ENCODE measurements at regions not wholly inside any gene's neighbourhood (a gene's known extent, or its start where the extent isn't known, plus 50 kb on each side); places are given as distances from the start of the nearest gene placed in this dataset.

DNA sequence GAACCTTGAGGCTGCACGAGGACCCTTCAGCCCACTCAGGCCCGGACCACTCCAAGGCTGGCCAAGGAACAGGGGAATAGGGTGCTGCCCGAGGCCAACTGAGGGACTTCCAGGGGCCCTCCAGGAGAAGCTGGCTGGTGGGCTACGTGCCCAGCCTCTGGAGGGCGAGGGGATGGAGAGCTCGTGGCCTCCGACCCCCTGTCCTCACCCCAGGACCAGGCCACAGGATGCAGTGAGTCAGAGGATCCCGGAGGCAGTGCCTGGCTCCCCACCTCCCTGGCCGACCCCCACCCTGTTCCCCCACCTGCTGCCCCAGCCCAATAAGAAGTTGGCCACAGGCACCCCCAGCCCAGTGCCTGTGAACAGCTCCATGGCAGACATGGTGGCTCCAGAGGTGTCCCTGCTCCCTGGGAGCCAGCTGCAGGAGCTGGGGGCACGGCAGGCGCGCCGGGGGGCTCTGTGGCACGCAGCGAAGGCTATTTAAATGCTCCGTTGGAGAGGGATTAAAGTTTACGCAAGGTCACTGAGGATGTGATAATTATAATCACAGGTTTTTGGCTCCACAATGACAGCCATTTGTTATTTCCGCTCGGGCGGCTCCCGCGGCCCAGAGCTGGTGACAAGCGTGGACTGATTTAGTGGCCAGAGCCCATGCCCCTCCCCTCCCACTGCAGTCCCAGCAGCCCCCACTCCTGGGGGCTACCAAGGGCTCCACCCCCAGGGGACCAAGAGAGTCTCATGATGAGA is 95.7 kb upstream of the NKX1-1 start:
- TF ChIP-seq, protein P1, sequence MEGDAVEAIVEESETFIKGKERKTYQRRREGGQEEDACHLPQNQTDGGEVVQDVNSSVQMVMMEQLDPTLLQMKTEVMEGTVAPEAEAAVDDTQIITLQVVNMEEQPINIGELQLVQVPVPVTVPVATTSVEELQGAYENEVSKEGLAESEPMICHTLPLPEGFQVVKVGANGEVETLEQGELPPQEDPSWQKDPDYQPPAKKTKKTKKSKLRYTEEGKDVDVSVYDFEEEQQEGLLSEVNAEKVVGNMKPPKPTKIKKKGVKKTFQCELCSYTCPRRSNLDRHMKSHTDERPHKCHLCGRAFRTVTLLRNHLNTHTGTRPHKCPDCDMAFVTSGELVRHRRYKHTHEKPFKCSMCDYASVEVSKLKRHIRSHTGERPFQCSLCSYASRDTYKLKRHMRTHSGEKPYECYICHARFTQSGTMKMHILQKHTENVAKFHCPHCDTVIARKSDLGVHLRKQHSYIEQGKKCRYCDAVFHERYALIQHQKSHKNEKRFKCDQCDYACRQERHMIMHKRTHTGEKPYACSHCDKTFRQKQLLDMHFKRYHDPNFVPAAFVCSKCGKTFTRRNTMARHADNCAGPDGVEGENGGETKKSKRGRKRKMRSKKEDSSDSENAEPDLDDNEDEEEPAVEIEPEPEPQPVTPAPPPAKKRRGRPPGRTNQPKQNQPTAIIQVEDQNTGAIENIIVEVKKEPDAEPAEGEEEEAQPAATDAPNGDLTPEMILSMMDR (IDR thresholded peaks at IDR 0.05; ENCODE audit: insufficient read depth, low read length, poor library complexity, severe bottlenecking): no peak
- TF ChIP-seq EZH2phosphoT487 (conservative IDR thresholded peaks at IDR 0.05; ENCODE audit: low read length): no peak
